AG09309 (cell line): ENCODE measurements at regions not wholly inside any gene's neighbourhood (a gene's known extent, or its start where the extent isn't known, plus 50 kb on each side); places are given as distances from the start of the nearest gene placed in this dataset.

Experiments used
- DNase-seq: peaks from one replicate; pipeline ENCODE4 v3.0.0-alpha.2; 2010; ENCODE audit warnings: low read depth
- H3K4me3 ChIP-seq: 2 replicates; pipeline ENCODE4 v1.5.1; 2011; ENCODE audit warnings: mild to moderate bottlenecking, low read depth, low read length, moderate library complexity; ENCODE audit not compliant: control insufficient read depth
- CTCF ChIP-seq: IDR thresholded peaks from 2 replicates; pipeline ENCODE4 v1.5.1; 2011; ENCODE audit warnings: mild to moderate bottlenecking, low read depth, low read length, inconsistent platforms; ENCODE audit not compliant: insufficient read depth, control insufficient read depth; ENCODE audit errors: missing control alignments

DNA sequence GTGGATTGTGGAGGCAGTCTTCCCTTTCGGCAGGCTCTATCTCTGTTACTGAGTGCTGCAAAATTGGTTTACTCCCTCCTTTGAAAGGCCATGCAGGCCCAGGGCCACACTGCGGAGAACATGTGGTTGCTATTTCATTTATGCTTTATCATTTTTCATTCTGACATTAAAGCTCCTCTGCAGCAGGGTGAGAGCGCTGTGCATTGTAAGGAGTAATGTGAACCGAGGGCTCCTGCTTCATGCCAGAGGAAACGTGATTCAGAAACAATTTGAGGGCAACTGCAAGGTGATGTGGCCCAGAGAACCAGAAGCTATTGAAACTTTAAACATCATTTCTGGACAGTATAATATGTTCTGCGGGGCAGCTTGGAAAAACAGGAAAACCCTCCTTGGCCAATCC is 341.6 kb upstream of the NT5C1B start:
- no peak for TF ChIP-seq CTCF
- DNase-seq = no peak
- no peak overlapping the region for H3K4me3 ChIP-seq

- DNase-seq = no peak
- TF ChIP-seq CTCF = no peak
- H3K4me3 ChIP-seq = no peak overlapping the region
These were observed 338.3 kb upstream of the NT5C1B start for GRCh38 chr2:18927525-18928232.

- TF ChIP-seq CTCF = no peak
- no peak overlapping the region for H3K4me3 ChIP-seq
- DNase-seq = no peak
These were observed 337.5 kb upstream of the NT5C1B start for GRCh38 chr2:18926631-18927524.

DNA sequence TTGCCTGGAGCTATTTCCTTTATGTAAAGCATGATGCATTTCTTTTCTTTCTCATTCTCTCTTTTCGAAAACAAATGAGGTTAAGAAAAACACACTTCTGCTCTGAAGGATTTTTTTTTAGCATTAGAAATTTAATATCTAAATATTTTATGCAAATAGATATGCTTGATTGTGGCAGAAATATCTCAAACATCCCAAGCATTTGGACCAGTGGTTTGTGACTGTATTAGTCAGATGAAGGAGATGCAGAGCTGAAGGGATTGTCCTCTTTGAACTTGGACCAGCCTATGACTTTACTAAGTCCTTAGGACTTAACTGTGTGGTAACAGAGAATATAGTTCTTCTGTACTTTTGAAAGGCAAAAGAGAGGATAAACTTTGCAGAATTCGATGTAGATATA is 335.9 kb upstream of the NT5C1B start:
- no peak for TF ChIP-seq CTCF
- DNase-seq = peak; percentile 59

GRCh38 chr2:18924886-18925285 is 335.5 kb upstream of the NT5C1B start:
- DNase-seq = no peak
- TF ChIP-seq CTCF = no peak
- H3K4me3 ChIP-seq = no peak overlapping the region

More for the DNA sequence above, 335.9 kb upstream of the NT5C1B start:
- no peak overlapping the region for H3K4me3 ChIP-seq

- DNase-seq = no peak
- H3K4me3 ChIP-seq = no peak overlapping the region
- no peak for TF ChIP-seq CTCF
These were observed 335.0 kb upstream of the NT5C1B start for GRCh38 chr2:18924386-18924785.
